ENCODE measurements at regions not wholly inside any gene's neighbourhood (a gene's known extent, or its start where the extent isn't known, plus 50 kb on each side); places are given as distances from the start of the nearest gene placed in this dataset.

DNA sequence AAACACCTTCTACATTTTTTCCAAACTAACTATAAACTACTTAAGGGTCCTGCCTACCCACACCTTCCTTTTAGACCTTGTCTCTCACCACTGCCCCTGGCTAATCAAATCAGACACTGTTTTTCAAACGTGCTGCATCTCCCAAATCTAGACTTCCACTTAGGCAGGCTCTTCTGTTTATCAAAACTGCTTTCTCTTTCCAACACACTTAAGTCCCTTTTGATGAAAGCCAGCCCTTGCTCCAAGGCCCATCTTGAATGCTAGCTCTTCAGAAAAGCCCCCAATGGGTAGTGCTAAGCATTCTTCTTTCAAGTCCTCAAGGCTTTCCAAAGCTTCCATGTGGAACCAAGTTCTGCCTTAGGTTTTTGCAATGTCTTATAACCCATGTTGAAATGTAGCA is 888.3 kb downstream of the TUSC7 start:
- Histone ChIP-seq H2BK15ac (ENCODE audit: low read length) (no peak overlapping the region), H2BK5ac (ENCODE audit: low read depth, low read length) (no peak overlapping the region), H3K27me3 (replicated peaks in 1 of 4; ENCODE audit: control insufficient read depth in 3 of 4, extremely low read depth in 1 of 4, insufficient read depth in 3 of 4, low read length in 3 of 4) (no peaks in the 10 kb centered on the region), H3K4me3 (ENCODE audit: extremely low read depth in 1 of 4, insufficient read depth in 2 of 4, low read depth in 3 of 4, low read length in 4 of 4) (no peak overlapping the region), H2AFZ (ENCODE audit: low read length) (no peak overlapping the region), H3K4ac (replicated peaks; ENCODE audit: insufficient read length, low read depth, low read length) (no peak overlapping the region), H3K79me2 (ENCODE audit: control insufficient read depth in 1 of 2, insufficient read depth in 2 of 2, low read length in 2 of 2) (no peaks in the 10 kb centered on the region), H2BK20ac (ENCODE audit: low read length) (no peak overlapping the region), H3K79me1 (ENCODE audit: low read depth, low read length) (no peaks in the 10 kb centered on the region), H2BK120ac (replicated peaks; ENCODE audit: low read depth, low read length) (no peak overlapping the region), H4K5ac (ENCODE audit: insufficient read length, low read depth, low read length) (no peak overlapping the region), H3K36me3 (ENCODE audit: control insufficient read depth in 2 of 4, insufficient read depth in 4 of 4, low read length in 3 of 4) (no peaks in the 10 kb centered on the region), H2AK5ac (ENCODE audit: low read depth, low read length) (no peak overlapping the region), H4K8ac (ENCODE audit: extremely low read depth, insufficient read depth, low read length) (no peak overlapping the region), H3K23me2 (ENCODE audit: low read depth, low read length) (no peaks in the 10 kb centered on the region), H3K27ac (ENCODE audit: low read depth, low read length) (no peak overlapping the region), H4K91ac (replicated peaks; ENCODE audit: insufficient read length, low read length) (no peak overlapping the region), H3K18ac (ENCODE audit: extremely low read depth, low read length) (no peak overlapping the region), H3K14ac (ENCODE audit: insufficient read length) (no peak overlapping the region), H3K9me3 (ENCODE audit: insufficient read depth in 2 of 2, low read depth in 1 of 2, low read length in 1 of 2) (no peaks in the 10 kb centered on the region; a peak in 1 of 4 replicates), H3K9ac (replicated peaks in 1 of 4; ENCODE audit: extremely low read depth in 1 of 4, low read depth in 3 of 4, low read length in 3 of 4) (no peak overlapping the region), H3K4me2 (ENCODE audit: insufficient read depth in 1 of 2, low read depth in 2 of 2, low read length in 2 of 2) (no peak overlapping the region), H4K20me1 (replicated peaks in 1 of 2; ENCODE audit: control insufficient read depth in 1 of 2, insufficient read depth in 2 of 2, low read length in 2 of 2) (no peaks in the 10 kb centered on the region), H2BK12ac (ENCODE audit: low read depth, low read length) (no peak overlapping the region), H3K4me1 (replicated peaks in 1 of 4; ENCODE audit: control insufficient read depth in 3 of 4, insufficient read depth in 4 of 4, low read length in 3 of 4) (peaks cover 0 to 3% (median under 1%) of the 10 kb centered on the region in 4 experiments; a peak in 2 of 7 replicates), H3K56ac (replicated peaks; ENCODE audit: insufficient read length, low read depth, low read length) (no peak overlapping the region), H3K23ac (ENCODE audit: insufficient read length) (no peak overlapping the region)
- FAIRE-seq (no peak), DNase-seq (ENCODE audit: low read depth in 1 of 2, low spot score in 2 of 2) (no peak)
- 60% methylated on average over 1 of the region's 1 CpG; no CpG with 5 or more reads in 1 of the 2 experiments for WGBS, 2 experiments (ENCODE audit: extremely low coverage in 1 of 2, insufficient coverage in 1 of 2, insufficient read length in 1 of 2, insufficient replicate concordance in 2 of 2, low coverage in 1 of 2, low lambda C conversion rate in 2 of 2, missing lambda C conversion rate in 1 of 2)
- ChIA-PET POLR2A (ENCODE audit: partially characterized antibody) (no interaction called here), CTCF (ENCODE audit: partially characterized antibody) (interaction anchor here (0.9 kb wide), 1 partner anchor 20 kb away, joined by 3 read pairs; no protein-coding TSS in a partner anchor)
- TF ChIP-seq KDM4A (IDR thresholded peaks at IDR 0.05; ENCODE audit: low read depth, low read length, severe bottlenecking) (no peak), MAX (IDR thresholded peaks at IDR 0.05) (no peak), JUN (IDR thresholded peaks at IDR 0.05; ENCODE audit: low read depth, low read length) (no peak), SP1 (IDR thresholded peaks at IDR 0.05; ENCODE audit: low read depth, low read length) (no peak), CHD2 (IDR thresholded peaks at IDR 0.05; ENCODE audit: low read length) (no peak)
